GM18502 (cell line): ENCODE measurements at regions not wholly inside any gene's neighbourhood (a gene's known extent, or its start where the extent isn't known, plus 50 kb on each side); places are given as distances from the start of the nearest gene placed in this dataset.

ENCODE experiments used
- ATAC-seq: cut with Tn5 transposase; IDR thresholded peaks from one replicate; pipeline ENCODE4 v1.9.1; 2021; ENCODE audit warnings: mild to moderate bottlenecking; ENCODE audit not compliant: unreplicated experiment, poor library complexity

DNA sequence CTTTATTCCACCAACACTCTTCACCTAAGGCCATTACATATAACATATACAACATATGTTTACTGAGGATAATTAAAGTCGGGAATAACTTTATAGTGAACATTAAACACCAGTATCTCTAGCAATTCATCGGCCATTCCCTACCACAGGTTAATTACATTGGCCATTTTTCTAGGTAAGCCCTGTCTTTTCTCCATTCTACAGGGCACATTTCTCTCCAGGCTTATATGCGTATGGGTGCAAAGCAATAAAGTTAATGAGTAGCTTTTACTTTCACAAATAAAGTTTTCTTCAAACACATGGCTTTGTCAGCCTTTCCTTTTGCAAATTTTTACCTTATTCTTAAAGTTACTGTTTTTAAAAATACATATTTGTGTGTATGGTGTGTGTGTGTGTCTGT lies 111.9 kb upstream of the IQCM start:
- no peak for ATAC-seq

GRCh38 chr4:149928507-149928906 lies 112.9 kb upstream of the IQCM start:
- no peak for ATAC-seq

DNA sequence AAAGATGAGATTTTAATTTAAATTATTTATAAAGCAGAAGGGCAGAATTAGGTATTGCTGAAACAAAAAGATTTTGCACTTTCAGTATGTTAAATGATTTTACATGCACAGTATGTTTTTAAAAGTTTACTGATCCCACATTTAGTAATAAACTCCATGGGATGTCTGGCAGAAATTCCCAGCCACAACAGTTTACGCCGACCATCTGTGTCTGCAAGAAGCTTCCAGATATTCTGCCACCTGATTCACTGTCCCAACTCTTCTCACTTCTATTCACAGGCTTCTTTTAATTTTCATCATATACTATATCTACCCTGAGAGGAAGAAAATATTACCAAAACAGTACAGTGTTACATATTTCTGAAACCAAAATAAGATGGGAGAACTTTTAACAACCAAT lies 115.8 kb upstream of the IQCM start:
- ATAC-seq, result no peak

DNA sequence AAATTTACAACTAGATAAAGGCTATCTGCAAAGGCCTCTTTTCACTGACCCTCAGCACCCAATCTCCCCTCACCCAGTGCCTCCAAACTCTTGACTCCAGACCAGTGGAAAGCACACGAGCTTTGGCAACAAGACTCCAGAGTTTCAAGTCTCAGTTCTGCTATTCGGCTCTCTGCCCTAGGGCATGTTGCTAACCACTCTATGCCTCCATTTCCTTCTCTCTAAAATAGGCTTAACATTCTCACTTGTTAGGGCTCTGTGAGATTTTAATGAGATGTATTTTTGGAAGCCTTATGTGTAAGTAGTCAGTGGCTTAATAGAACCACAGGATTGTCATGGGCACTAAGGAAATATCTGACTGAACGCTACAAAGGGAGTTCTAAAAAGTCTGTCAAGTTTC lies 116.5 kb upstream of the IQCM start:
- ATAC-seq, result no peak

- no peak for ATAC-seq
Observed at GRCh38 chr4:149933120-149933519, 117.5 kb upstream of the IQCM start.

- ATAC-seq, result no peak
Observed at GRCh38 chr4:149933883-149934282, 118.2 kb upstream of the IQCM start.

DNA sequence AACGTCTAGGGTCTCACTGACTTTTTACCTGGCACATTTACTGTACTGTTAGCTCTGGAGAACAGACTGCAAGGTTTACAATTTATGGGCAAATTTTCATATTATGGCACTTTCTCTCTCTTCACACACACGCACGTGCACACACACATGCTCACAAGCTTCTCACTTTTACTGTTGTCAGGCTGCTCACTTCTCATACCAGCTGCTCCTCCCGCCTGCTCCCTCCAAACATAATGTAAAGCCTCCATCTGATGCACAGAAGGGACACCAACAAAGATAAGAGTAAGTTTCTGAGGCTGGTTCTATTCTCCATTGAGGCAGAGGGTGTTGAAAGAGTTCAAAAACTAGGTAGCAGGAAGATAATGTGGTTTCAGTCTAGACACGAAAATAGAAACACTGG lies 128.9 kb upstream of the DCLK2 start:
- ATAC-seq, result no peak

DNA sequence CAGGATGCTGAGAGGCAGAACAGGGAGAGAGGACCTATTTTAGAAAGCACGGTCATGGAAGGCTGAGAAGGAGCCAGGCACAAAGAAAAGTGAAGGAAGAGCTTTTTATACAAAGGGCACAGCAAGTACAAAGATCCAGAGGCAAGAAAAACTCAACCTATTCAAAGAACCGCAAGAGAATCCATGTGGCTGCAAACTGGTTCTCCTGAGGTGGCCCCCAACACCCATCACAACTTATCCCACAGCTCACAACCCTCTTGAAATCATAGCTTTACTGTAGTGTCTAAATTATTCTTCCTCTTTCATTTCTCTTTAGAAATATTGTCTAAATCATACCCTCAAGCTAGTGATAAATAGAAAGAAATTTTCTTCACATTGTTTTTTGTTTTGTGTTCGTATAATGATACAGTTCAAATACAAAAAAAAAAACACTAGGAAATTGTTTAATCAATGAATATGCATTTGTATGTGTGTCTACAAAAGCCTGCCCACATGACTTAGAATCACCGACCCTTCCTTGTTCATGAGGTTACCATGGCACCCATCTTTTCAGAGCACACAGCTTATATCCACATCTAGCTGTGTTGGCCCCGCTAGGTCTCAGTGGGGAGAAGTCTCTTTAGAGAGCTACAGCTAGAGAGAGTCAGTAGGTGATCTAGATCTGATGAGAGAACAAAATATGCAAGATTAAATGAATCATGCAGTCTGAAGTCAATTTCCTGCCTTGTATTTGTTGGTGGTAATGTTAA lies 126.9 kb upstream of the DCLK2 start:
- no peak for ATAC-seq

DNA sequence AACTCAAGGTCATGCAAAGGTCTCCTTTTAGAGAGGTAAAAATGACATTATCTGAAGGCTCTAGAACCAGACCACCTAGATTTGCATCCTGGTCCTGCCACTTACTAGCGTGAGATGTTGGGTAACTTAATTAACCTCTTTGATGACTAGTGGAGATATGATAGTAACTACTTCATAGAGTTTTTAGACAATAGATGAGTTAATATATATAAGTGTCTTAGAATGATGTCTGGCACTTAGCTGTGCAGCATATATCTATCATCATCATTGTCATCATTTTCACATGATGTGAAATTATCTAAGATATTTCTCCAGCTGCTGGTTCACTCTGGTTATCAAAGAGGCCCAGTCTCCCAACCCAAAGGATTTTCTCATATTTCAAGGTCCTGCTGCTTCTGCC lies 126.1 kb upstream of the DCLK2 start:
- ATAC-seq, result no peak

DNA sequence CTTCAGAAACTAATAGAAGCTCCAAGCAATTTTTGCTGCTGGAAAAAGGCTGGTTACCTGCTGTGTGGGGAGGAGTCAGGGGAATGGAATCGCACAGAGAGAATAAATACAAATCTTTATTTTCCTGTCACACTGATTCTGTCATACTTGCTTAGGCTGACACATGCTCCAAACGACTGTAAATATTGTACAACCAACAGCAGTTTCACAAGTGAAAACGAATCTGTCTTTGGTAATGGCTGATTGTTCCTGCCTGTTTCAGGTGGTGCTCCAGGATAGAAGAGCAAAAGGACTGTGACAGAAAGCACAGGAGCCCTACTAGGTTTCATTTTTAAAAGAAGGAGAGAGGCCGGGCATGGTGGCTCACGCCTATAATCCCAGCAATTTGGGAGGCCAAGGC lies 125.5 kb upstream of the DCLK2 start:
- no peak for ATAC-seq

DNA sequence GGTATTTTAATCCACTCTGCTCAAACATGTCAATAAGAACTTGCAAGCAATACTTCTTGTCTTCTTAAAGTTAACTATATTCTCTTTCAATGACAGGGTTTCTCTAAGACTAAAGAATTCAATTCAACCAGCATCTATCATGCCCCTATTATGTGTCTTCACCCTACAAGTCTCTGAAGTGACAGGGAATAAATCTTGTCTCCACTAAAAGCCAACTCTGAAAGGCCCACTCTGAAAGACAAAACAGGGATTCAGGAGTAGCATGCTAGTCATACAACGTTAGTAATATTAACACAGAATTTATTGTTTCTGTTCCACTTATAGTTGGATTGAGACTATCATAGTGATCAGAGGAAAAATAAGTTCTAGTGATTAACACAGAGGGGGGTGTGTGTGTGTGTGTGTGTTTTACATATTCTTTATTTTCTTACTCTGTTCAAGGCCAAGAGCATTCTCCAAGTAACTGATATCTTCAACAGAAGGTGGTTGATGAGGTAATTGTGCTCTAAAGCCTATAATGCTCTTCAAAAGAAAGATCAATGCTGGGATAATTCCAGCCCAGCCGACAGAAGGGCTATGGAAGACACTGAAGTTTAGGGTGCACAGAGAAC lies 122.4 kb upstream of the DCLK2 start:
- ATAC-seq, result no peak

GRCh38 chr4:149956678-149957077 lies 121.6 kb upstream of the DCLK2 start:
- ATAC-seq, result no peak

- ATAC-seq, result no peak
Observed at GRCh38 chr4:149961876-149962597, 116.2 kb upstream of the DCLK2 start.

GRCh38 chr4:149964001-149964796 lies 114.0 kb upstream of the DCLK2 start:
- no peak for ATAC-seq

DNA sequence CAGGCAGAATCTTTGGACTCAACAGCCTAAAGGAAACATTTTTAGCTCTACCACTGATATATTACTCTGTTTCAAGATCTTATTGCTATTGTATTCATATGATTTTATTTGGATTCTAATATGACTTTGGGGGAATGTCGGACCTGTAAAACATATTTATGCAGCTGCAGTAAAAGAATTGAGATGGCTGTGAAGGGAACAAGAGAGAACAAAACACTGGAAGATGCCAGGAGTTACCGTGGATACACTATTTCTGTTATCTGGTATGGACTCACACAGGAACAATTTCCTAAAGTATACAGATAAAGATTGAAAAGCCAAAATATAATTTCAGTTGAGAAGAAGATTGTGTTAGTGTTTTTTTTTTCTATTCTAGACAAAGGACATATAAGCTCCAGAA lies 113.0 kb upstream of the DCLK2 start:
- ATAC-seq, result no peak

GRCh38 chr4:149972407-149972806 lies 105.8 kb upstream of the DCLK2 start:
- ATAC-seq, result no peak

GRCh38 chr4:149973181-149973580 lies 105.1 kb upstream of the DCLK2 start:
- no peak for ATAC-seq

GRCh38 chr4:149975172-149975571 lies 103.1 kb upstream of the DCLK2 start:
- no peak for ATAC-seq

- no peak for ATAC-seq
Observed at GRCh38 chr4:149980121-149980682, 98.0 kb upstream of the DCLK2 start.

DNA sequence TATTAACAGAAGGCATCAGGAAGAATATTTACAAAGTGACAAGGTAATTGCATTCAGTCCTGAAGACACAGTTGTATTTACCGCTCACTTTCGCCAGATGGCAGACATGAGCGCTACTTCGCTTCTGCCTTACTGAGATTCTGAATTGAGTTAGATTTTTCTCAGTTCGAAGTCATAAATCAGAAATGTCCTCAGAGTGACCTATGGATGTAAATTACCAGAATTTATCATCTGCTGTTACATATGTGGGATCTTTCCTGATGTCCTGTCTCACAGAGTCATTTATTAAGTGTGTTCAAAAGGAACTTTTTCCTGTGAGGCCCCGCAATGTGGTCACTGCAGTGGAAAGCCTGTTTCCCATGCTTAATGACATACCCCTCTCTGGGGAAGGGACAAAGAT lies 97.3 kb upstream of the DCLK2 start:
- peak; percentile 83 for ATAC-seq
